G401.6 (cell line): ENCODE measurements at regions not wholly inside any gene's neighbourhood (a gene's known extent, or its start where the extent isn't known, plus 50 kb on each side); places are given as distances from the start of the nearest gene placed in this dataset.
"Not testable (repeated sequence)": the region's sequence is repeated elsewhere in the genome, so short reads cannot be mapped to it uniquely, and the experiment has no call there.

Experiments
- FAIRE-seq: peaks from 2 replicates; lab custom pipeline; 2012; peaks lifted over from hg19 to GRCh38; lab: Jason Lieb, UNC

DNA sequence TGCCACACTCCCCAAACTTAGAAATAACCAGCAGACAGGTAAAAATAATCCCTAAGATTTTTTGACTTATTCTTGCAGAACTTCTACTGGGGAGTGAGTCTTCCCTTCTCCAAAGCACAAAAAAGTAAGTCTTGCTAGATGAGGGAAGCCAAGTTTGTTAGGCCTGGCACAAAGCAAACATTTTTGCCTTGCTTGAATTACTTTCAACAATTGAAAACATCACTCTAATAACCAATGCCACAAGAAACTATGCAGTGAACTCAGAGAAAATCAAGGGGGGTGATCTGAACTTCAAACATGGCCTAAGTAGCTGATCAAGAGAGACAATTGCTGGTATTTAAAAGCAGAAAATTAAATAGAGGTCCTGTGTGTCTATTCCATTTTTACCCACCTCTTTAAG is 123.6 kb upstream of the SLC1A3 start:
- no peak for FAIRE-seq

DNA sequence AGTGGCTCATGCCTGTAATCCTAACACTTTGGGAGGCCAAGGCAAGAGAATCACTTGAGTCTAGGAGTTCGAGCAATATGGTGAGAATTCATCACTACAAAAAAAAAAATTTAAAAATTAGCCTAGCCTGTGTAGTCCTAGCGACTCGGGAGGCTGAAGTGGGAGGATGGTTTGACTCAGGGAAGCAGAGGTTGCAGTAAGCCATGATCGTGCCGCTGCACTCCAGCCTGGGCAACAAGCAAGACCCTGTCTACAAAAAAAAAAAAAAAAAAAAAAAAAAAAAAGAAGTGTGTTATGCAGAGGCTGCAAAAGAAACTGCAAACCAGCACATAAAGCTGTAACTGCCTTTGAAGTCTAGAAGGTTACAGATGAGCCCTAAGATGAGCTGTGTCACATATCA is 116.9 kb upstream of the SLC1A3 start:
- FAIRE-seq: no peak

DNA sequence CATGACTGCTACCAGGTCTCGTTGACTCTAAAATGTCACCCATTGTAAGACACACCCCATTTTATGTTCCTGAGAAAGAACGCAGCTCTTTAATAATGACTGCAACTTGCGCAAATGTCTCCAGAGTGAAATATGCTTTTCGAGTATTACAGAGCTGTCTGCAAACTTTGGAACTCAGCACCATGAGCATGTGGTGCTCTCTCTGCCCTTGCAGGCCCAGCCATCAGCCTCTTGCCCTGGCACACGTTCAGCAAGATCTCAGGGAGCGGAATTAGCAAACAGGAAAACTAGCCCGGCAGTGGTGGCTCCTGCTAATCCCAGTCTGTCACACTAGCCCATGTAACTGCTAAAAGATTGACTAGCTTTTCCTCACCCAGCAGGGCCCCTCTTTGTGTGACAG is 114.5 kb upstream of the SLC1A3 start:
- no peak for FAIRE-seq

DNA sequence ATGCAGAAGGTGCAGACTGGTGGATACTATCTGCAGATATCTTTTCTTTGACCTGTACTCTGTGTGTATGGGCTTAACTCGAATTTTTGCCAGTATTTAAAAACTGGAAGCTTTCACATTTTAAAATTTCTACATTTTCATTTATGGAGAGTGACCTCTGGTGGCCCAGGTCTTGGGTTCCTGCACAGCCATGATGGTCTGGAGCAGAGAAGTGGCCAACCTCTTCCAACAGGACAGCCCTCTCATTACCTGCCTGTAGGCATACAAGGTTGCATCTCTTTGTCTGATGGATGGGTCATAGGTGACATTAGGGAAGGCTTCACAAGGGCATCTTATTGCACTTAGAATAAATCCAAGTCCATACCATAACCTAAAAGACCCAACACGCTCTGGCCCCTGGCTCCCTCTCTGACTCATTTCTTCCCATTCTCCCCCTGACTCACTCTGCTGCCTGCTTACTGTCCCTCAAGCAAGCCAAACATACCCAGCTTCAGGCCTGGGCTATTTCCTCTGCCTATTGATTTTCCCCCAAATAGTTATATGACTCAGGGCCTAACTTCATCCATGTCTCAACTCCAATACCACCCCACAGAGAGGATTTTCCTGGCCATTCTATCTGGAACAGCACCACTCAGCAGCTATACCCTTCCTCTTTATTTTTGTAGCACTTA is 113.3 kb upstream of the SLC1A3 start:
- FAIRE-seq: no peak

DNA sequence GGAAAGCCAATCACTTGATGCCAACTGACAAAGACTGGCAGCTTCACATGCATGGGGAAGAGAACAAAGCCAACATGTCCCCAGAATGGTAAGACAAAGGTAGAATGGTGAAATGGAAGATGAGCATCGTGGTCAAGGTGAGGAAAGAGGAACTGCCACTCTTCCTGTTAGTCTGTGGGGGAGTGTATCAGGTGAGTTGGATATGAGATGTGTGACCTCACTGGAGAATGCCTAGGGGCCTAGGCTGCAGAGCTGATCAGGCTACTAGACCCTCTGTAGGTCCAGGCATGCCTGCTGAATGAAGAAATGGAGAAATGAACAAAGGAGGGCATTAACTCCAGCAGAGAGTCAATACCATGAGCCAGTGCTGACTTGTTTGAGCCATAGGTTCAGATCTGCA is 112.4 kb upstream of the SLC1A3 start:
- FAIRE-seq: no peak

DNA sequence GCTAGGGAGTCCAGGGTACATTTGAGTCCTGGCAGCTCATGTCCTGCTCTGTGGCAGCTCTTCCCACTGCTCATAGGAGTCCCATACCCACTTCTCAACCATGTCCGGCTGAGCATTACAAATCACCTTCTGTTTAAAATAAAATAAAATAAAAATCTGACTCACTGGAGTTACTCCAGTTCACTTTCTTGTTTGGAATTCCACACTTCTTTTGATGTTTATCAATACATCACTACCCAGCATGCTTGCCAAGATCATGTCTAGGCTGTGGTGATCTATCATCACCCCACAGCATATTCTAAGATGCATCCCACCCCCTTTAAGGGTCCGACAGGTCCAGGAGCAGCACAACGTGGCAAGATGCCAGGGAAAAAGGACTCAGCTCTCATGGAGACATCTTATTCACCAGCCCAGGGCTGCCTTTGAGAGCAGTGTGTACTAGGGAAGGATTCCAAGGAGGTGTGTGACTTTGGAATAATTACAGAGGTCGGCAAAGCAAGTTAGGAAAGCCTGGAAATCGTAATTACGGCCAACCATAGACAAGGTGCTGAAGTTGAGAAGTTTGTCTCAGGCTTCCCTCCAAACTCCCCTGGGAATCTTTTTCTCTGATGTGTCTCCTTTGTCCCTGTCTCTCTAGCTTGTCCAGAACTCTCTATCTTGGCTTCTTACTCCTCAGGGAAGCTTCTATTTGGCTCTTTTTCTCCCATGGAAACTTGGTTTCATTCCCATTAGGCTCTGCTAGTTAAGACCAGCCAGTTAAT is 111.4 kb upstream of the SLC1A3 start:
- FAIRE-seq: no peak

DNA sequence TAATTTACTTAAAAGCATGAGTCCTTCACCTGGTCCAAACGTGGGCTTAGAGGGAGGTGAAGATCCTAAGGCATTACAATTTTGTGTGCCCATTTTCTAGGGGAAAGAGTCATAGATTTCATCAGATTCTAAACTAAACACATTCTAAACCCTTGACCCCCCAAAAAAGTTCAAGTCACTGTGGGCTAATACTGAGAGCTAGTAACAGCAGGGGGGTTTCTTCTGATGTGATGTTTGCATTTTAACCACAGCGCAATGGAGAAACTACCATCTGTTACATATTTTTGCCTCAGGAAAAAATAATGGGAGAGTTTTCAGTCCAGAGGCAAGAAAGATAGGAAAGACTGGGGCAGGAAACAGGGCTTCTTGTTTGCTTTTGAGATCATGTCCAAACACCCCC is 110.8 kb upstream of the SLC1A3 start:
- FAIRE-seq: no peak

DNA sequence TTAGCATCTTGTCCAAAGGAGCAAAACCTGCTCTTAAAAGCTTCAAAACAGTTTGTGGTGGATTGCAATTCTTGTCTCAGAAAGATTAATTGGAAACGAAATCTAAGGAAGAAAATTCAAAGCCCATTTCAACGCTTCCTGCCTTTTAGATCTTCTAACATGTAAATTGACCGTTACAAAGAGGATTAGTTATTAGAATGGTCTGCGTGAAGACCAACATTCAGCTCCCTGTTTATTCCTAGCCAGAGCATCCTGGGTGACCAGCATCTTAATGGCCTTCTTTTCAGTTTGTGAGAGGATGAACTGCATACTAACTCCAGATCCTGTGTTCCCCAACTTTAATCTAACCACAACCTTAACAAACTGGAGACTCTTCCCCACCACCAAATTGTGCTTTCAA is 109.9 kb upstream of the SLC1A3 start:
- no peak for FAIRE-seq

DNA sequence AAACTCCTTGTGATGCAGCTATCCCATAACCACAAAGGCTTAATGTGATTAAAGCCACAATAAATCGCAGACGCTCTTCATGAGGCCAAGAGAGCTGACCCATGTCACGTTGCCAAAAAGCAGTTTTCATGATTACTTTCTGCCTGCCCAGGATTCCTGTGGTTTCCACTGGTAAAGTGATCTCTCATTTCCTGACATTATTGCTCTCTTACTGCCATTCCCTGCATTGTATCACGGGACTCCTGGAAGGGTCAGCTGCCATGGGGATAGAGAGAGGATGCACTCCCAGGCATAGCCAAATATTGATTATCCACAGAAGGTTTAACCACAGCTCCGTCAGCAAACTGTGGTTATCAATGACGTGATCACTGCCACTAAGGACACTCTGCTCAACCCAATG is 103.8 kb upstream of the SLC1A3 start:
- FAIRE-seq: no peak

DNA sequence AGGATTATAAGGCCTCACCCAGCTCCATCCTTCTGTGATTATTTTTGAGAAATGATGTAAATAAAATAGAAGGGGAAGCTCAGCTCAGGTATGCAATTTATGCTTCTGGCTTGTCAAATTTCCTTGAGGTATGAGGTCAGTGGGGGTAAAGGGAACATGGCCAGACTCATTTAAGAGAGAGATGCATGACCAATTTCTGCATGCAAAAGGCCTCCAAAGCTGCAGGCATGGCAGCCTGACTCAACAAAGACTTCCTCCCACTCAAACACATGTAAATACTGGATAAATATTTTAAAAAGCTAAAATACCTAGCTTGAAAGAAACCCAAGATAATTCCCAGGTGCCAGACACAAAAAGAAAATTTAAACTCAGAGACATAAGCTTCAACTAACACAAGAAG is 101.4 kb upstream of the SLC1A3 start:
- no peak for FAIRE-seq

DNA sequence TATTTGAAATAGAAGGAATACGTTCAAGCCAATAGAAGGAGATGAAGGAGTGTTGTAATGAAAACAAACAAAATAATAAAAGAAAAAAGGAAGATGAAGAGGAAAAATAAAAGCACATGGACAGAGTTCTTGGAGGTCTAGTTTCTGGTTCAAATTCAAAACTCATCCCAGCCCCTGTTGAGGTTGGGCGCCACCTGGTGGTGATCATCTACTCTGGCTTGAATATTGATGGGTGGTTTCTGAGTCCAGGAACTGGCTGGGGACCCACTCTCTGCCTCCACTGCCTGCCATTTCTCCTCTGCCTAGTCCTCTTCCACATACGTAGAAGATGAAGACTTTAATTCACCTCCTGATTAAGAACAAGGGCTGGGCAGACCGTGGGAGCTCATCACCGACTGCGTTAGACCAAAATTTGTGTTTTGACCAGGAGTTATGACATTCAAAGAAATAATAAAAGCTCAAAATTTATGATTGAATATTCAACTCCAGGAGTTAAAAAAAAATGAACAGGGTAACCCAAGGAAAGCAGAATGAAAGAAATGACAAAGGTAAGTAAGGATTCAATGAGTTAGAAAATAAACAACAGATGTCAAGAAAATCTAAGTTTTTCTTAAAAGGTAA is 99.0 kb upstream of the SLC1A3 start:
- peak; percentile 51 for FAIRE-seq

DNA sequence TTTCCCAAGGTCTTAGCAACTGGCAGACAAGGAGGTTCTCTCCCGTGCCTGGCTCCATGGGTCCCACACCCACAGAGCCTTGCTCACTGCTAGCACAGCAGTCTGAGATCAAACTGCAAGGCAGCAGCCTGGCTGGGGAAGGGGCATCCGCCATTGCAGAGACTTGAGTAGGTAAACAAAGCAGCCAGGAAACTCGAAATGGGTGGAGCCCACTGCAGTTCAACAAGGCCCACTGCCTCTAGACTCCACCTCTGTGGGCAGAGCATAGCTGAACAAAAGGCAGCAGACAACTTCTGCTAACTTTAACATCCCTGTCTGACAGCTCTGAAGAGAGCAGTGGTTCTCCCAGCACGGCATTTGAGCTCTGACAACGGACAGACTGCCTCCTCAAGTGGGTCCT is 98.1 kb upstream of the SLC1A3 start:
- FAIRE-seq: not testable (repeated sequence)

DNA sequence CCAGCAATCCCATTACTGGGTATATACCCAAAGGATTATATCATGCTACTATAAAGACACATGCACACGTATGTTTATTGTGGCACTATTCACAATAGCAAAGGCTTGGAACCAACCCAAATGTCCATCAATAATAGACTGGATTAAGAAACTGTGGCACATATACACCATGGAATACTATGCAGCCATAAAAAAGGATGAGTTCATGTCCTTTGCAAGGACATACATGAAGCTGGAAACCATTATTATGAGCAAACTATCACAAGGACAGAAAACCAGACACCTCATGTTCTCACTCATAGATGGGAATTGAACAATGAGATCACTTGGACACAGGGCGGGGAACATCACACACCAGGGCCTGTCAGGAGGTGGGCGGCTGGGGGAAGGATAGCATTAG is 92.8 kb upstream of the SLC1A3 start:
- not testable (repeated sequence) for FAIRE-seq

DNA sequence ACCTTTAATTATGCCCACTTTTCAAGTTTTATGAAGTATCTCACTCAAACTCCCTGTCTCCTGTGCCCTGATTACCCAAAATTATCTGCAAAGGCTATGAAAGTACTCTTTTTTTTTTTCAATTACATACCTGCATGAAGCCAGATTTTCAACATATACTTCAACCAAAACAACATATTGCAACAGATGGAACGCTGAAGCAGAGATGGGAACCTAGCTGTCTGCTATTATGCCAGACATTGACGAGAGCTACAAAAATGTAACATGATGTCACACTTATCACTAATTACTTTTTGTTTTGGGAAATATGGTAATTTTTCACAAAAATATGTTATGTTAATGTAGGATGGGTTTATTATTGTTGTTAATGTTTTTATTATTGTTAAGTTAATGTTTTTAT is 86.5 kb upstream of the SLC1A3 start:
- no peak for FAIRE-seq

DNA sequence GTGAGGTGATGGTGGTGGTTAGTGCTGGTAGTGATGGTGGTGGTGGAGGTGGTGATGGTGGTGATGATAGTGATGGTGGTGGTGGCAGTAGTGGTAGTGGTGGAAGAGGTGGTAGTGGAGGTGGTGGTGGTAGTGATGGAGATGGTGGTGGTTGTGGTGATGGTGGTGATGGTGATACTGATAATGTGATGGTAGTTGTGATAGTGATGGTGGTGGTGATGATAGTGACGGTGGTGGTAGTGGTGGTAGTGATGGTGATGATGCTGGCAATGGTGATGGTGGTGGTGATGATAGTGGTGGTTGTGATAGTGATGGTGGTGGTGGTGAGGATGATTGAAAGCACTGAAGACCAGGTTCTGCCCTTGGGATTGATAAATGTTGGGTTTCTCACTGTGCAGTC is 85.2 kb upstream of the SLC1A3 start:
- no peak for FAIRE-seq

DNA sequence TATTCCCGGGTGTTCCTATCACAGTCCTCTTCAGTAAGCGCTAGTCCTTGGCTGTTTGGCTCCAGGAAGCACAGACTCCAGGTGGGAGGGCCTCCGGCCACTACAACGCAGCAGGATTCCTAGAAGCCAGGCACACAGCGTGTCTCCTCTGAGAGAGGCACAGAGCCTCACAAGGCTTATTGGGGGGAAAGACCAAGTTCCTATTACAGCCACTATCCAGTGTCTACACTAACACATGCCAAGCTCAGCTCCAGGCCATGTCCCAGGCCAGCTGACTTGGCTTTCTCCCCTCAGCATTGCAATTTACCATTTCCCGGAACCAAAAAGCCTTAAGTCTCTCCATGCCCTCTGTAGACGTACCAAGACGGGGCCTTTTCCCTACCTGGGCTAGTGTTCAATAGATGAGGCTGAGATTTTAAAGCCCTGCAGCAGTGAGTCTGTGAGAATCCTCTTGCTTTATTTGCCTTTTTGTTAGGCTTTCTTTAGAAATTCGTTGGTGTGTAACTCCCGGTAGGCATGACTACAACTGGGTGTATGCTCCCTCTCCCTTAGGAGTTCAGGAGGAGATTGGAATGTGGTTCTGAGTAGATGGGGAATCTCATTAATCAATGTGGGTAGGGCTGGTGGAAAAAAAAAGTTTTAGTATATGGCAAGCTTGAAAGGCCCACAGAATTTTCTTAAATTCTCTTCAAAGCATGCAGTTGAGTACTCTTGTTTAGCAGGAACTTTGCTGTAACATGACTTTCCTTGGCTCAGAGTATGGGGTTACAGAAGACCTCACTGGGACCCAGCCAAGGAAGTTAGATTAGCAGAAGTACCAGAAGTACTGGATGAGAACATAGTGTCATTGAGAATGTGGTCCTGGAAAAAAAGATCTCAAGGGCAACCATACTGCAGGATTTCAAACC is 84.3 kb upstream of the SLC1A3 start:
- FAIRE-seq: no peak

DNA sequence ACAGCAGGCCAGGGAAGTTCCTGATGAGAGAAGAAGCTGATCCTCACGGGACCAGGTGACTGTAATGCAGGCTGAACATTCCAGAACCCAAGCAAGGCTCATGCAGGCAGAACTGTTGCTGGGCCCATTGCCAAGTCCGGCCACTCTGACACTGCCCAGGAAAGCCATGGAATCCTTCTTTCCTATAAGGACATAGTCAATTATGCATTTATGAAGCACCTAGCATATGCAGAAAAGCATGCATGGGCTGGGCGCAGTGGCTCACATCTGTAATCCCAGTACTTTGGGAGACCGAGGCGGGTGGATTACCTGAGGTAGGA is 83.7 kb upstream of the SLC1A3 start:
- no peak for FAIRE-seq

DNA sequence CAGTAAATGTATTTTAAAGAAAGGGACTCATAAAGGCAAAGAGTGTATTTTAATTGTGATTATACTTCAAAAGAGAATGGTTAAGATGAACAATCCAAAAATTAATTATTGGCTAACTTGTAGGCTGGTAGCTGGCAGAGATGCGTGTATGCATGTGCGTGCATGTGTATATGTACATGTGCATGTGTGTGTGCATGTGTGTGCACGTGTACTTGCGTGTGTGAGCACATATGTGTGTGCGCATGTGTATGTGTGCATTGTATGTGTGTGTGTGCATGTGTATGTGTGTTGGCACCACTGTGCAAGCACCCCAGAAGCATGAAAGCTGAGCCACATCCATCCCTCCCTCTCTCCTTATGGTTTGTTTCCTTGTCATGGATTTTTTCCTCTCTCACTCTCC is 83.0 kb upstream of the SLC1A3 start:
- no peak for FAIRE-seq

DNA sequence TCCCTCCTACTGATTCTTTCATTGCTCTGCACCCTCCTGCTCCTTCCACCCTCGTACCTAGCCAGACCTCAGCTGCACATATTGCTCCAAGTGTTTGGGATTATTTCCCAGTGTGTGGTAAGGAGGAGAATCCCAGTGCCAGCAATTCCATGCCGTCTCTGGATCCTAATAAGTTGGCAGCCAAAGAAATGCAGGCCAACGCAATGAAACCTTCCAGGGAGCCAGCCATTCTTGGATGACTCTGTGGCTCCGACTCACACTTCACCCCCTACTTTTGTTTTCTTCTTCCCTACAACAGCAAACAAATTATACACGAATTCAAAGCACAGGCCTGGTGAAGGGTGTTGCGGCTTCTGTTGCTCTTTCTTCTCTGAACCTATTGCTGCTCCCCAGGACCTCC is 82.5 kb upstream of the SLC1A3 start:
- no peak for FAIRE-seq

DNA sequence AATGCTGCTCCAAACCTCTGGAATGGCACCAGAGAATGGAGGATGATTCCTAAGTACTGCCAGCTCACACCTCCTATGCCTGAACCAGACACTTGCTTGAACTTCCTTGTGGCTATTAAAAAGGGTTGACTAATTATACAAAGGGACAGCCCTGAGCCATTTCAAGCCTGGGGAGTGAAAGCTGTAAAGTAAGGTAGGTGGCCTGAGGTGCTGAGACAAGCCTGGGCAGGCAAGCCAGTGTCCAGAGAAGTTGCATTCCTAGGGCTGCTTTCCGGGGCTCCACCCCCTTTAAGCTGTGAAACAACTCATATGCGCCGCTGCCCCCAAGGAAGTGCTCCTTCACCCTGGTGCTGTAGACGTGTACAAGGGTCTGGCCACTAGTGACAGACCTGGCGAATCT is 79.9 kb upstream of the SLC1A3 start:
- FAIRE-seq: no peak

DNA sequence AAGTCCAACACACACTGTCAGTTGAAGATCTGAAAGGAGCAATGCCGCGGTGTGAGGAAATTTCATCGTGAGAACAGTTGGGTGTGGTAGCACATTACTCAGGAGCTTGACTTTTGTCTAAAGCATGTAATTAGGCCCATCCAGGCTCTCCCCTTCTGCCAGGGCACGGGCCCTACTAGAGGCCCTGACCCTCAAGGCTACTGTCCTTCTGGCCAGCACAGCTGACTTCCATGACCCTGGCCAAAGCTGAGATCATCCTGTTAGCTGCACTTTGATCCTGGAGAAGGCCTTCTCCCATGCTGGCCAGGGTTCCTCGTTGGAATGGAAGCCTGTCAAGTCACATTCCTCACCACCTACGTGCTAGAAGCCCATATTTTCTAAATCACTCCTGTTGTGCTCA is 77.8 kb upstream of the SLC1A3 start:
- no peak for FAIRE-seq

DNA sequence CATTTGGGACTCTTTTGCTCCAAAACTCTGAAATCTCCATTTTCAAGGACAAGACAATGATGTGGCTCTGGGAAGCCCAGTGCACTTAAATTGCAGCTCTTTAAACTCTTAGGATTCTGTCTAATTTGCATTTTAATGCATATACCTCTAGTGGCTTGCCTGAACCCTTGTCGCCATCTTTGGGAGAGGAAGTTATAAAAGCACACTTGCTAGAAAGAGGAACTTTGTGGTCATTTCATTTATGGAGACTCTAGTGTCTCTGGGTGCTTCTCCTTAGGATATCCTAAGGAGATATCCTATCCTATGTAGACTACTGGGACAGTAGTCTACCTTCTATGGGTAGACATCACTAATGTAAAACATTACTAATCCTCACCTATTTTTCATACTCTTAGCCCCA is 77.3 kb upstream of the SLC1A3 start:
- no peak for FAIRE-seq

DNA sequence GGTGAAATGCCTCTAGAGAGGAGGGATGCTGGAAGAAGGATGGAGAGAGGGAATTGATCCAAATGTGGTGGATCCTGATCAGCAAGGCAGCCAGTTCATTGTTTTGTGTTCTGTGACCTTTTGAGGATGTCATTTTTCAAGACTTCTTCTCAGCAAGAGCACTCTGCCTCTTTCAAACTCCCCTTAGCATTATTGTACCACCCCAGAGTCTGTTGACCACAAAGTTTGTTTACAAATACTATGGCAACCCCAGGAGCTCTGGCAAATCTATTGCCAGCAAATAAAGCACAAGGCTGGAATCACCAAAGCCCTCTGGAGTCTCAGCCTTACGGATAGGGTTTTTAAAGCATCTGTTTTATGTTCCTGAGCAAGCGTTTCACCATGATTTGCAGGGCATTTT is 76.2 kb upstream of the SLC1A3 start:
- FAIRE-seq: no peak
